ENCODE measurements at regions not wholly inside any gene's neighbourhood (a gene's known extent, or its start where the extent isn't known, plus 50 kb on each side); places are given as distances from the start of the nearest gene placed in this dataset.
"Not testable (repeated sequence)": the region's sequence is repeated elsewhere in the genome, so short reads cannot be mapped to it uniquely, and the experiment has no call there.

- DNase-seq (ENCODE audit: low read depth) = not testable (repeated sequence)
Measured at GRCh38 chr4:38483628-38484027, 180.4 kb upstream of the KLF3 start.

GRCh38 chr4:38489011-38489861, 174.8 kb upstream of the KLF3 start:
- no peak for DNase-seq (ENCODE audit: low read depth)

GRCh38 chr4:38489924-38490639, 173.9 kb upstream of the KLF3 start:
- no peak for DNase-seq (ENCODE audit: low read depth)

GRCh38 chr4:38490753-38491446, 173.1 kb upstream of the KLF3 start:
- no peak for DNase-seq (ENCODE audit: low read depth)

- no peak for DNase-seq (ENCODE audit: low read depth)
Measured at GRCh38 chr4:38491854-38492478, 172.0 kb upstream of the KLF3 start.

- DNase-seq (ENCODE audit: low read depth) = no peak
Measured at GRCh38 chr4:38493066-38493465, 170.9 kb upstream of the KLF3 start.

- no peak for DNase-seq (ENCODE audit: low read depth)
Measured at GRCh38 chr4:38495446-38495845, 168.6 kb upstream of the KLF3 start.

GRCh38 chr4:38497121-38497520, 166.9 kb upstream of the KLF3 start:
- no peak for DNase-seq (ENCODE audit: low read depth)

- no peak for DNase-seq (ENCODE audit: low read depth)
Measured at GRCh38 chr4:38499101-38499500, 164.9 kb upstream of the KLF3 start.

GRCh38 chr4:38500433-38500832, 163.6 kb upstream of the KLF3 start:
- DNase-seq (ENCODE audit: low read depth) = no peak

GRCh38 chr4:38501698-38502097, 162.3 kb upstream of the KLF3 start:
- DNase-seq (ENCODE audit: low read depth) = no peak

- DNase-seq (ENCODE audit: low read depth) = no peak
Measured at GRCh38 chr4:38503689-38504395, 160.2 kb upstream of the KLF3 start.

- DNase-seq (ENCODE audit: low read depth) = no peak
Measured at GRCh38 chr4:38504396-38504715, 159.6 kb upstream of the KLF3 start.

- peak; percentile 18 for DNase-seq (ENCODE audit: low read depth)
Measured at GRCh38 chr4:38509551-38509950, 154.4 kb upstream of the KLF3 start.

- DNase-seq (ENCODE audit: low read depth) = no peak
Measured at GRCh38 chr4:38510201-38510600, 153.8 kb upstream of the KLF3 start.

GRCh38 chr4:38511702-38512101, 152.3 kb upstream of the KLF3 start:
- no peak for DNase-seq (ENCODE audit: low read depth)

- DNase-seq (ENCODE audit: low read depth) = no peak
Measured at GRCh38 chr4:38512840-38513239, 151.2 kb upstream of the KLF3 start.

GRCh38 chr4:38514465-38515146, 149.4 kb upstream of the KLF3 start:
- DNase-seq (ENCODE audit: low read depth) = no peak

GRCh38 chr4:38516190-38516589, 147.8 kb upstream of the KLF3 start:
- DNase-seq (ENCODE audit: low read depth) = no peak

GRCh38 chr4:38519666-38520065, 144.3 kb upstream of the KLF3 start:
- DNase-seq (ENCODE audit: low read depth) = no peak

- no peak for DNase-seq (ENCODE audit: low read depth)
Measured at GRCh38 chr4:38523054-38523453, 140.9 kb upstream of the KLF3 start.

Measured in stimulated activated CD8-positive, alpha-beta memory T cell treated with anti-CD3 and anti-CD28 coated beads, Interleukin-12 subunit alpha, Interleukin-12 subunit beta, amount 100 ng/mL, for 1 hour (primary cell).